ENCODE measurements at regions not wholly inside any gene's neighbourhood (a gene's known extent, or its start where the extent isn't known, plus 50 kb on each side); places are given as distances from the start of the nearest gene placed in this dataset.

DNA sequence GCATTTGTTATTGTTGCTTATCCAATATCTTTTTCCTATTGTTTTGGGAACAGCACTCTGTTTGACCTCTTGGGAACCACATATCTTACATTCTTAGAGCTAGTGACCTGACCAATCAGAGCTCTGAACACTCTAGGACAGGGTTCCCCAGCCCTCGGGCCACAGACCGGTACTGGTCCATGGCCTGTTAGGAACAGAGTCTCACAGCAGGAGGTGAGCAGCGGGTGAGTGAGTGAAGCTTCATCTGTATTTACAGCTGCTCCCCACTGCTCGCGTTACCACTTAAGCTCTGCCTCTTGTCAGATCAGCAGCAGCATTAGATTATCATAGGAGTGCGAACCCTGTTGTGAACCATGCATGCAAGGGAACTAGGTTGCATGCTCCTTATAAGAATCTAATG is 226.0 kb upstream of the TSHZ2 start:
- CTCF ChIA-PET, result no interaction called here
- no peak overlapping the region for H3K9ac ChIP-seq (ENCODE audit: low read length)
- H3K27ac Mint-ChIP-seq, result no peak overlapping the region
- H3K9me3 ChIP-seq (ENCODE audit: control extremely low read depth in 1 of 3, control insufficient read depth in 2 of 3, insufficient read depth in 1 of 3, low read length in 2 of 3), result no peaks in the 10 kb centered on the region
- H3K36me3 ChIP-seq (replicated peaks in 1 of 2; ENCODE audit: control extremely low read depth in 1 of 2, control insufficient read depth in 1 of 2, extremely low read depth in 1 of 2, insufficient read depth in 2 of 2, low read length in 1 of 2), result no peaks in the 10 kb centered on the region
- H2AFZ ChIP-seq (ENCODE audit: insufficient read depth, low read depth, low read length, poor library complexity, severe bottlenecking), result no peak overlapping the region
- H3K4me1 Mint-ChIP-seq, result no peaks in the 10 kb centered on the region
- H3K4me3 Mint-ChIP-seq, result no peak overlapping the region
- H3K27ac ChIP-seq (ENCODE audit: low read length in 2 of 2), result no peak overlapping the region
- no peak overlapping the region for H3K4me2 ChIP-seq (replicated peaks; ENCODE audit: low read depth, low read length, poor library complexity, severe bottlenecking)
- no peaks in the 10 kb centered on the region for H4K20me1 ChIP-seq (ENCODE audit: control insufficient read depth, insufficient read depth, low read length, poor library complexity, severe bottlenecking)
- no peaks in the 10 kb centered on the region for H3K27me3 ChIP-seq (replicated peaks in 1 of 4; ENCODE audit: control extremely low read depth in 1 of 4, control insufficient read depth in 3 of 4, insufficient read depth in 4 of 4, low read length in 3 of 4)
- POLR2A ChIA-PET, result no interaction called here
- intact Hi-C loops (cut with micrococcal nuclease), result no loop called here
- ATAC-seq (ENCODE audit: low read depth) (no peak), DNase-seq (no peak)
- TF ChIP-seq EZH2 (IDR thresholded peaks at IDR 0.05; ENCODE audit: borderline replicate concordance, insufficient read depth, low read depth, low read length, poor library complexity, severe bottlenecking), result no peak
- H3K27me3 Mint-ChIP-seq, result peaks cover 10% of the 10 kb centered on the region
- H3K4me1 ChIP-seq (ENCODE audit: control insufficient read depth in 2 of 2, insufficient read depth in 2 of 2, low read length in 2 of 2), result no peaks in the 10 kb centered on the region
- no peaks in the 10 kb centered on the region for H3K9me3 Mint-ChIP-seq (ENCODE audit: insufficient read depth)
- 69% methylated on average over 6 of the region's 6 CpGs for WGBS (ENCODE audit: insufficient coverage)
- no peak overlapping the region for H3K4me3 ChIP-seq (ENCODE audit: control extremely low read depth in 1 of 5, extremely low read depth in 1 of 5, insufficient read depth in 1 of 5, low read depth in 2 of 5, low read length in 4 of 5)
- no peaks in the 10 kb centered on the region for H3K79me2 ChIP-seq (ENCODE audit: control insufficient read depth, insufficient read depth, low read length)

DNA sequence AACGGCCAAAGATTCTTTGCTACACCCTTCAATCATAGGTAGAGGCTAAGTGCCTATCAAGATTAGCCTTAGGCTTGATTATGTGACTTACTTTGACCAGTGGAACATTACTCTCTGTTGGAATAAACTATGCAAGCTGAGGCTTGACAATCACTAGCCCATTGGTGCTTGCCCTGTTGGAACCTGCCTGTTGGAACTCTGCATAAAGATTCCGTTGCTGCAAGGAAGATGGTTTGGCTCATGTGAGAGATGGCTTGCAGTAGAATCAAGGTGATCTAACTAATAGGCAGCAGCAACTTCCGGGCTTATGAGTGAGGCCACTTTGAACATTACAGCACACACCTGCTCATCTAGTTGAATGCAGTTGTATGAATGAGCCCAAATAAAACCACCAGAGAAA is 227.7 kb upstream of the TSHZ2 start:
- intact Hi-C loops (cut with micrococcal nuclease), result no loop called here
- Histone ChIP-seq H3K4me1 (ENCODE audit: control insufficient read depth in 2 of 2, insufficient read depth in 2 of 2, low read length in 2 of 2) (no peaks in the 10 kb centered on the region), H3K4me3 (ENCODE audit: control extremely low read depth in 1 of 5, extremely low read depth in 1 of 5, insufficient read depth in 1 of 5, low read depth in 2 of 5, low read length in 4 of 5) (no peak overlapping the region), H3K9ac (ENCODE audit: low read length) (no peak overlapping the region), H3K27me3 (replicated peaks in 1 of 4; ENCODE audit: control extremely low read depth in 1 of 4, control insufficient read depth in 3 of 4, insufficient read depth in 4 of 4, low read length in 3 of 4) (no peaks in the 10 kb centered on the region), H4K20me1 (ENCODE audit: control insufficient read depth, insufficient read depth, low read length, poor library complexity, severe bottlenecking) (no peaks in the 10 kb centered on the region), H3K27ac (ENCODE audit: low read length in 2 of 2) (no peak overlapping the region), H3K79me2 (ENCODE audit: control insufficient read depth, insufficient read depth, low read length) (no peaks in the 10 kb centered on the region), H2AFZ (ENCODE audit: insufficient read depth, low read depth, low read length, poor library complexity, severe bottlenecking) (no peak overlapping the region), H3K36me3 (replicated peaks in 1 of 2; ENCODE audit: control extremely low read depth in 1 of 2, control insufficient read depth in 1 of 2, extremely low read depth in 1 of 2, insufficient read depth in 2 of 2, low read length in 1 of 2) (no peaks in the 10 kb centered on the region), H3K9me3 (ENCODE audit: control extremely low read depth in 1 of 3, control insufficient read depth in 2 of 3, insufficient read depth in 1 of 3, low read length in 2 of 3) (no peaks in the 10 kb centered on the region), H3K4me2 (replicated peaks; ENCODE audit: low read depth, low read length, poor library complexity, severe bottlenecking) (no peak overlapping the region)
- Mint-ChIP-seq H3K4me3 (no peak overlapping the region), H3K27ac (no peak overlapping the region), H3K27me3 (peaks cover 7% of the 10 kb centered on the region), H3K4me1 (no peaks in the 10 kb centered on the region), H3K9me3 (ENCODE audit: insufficient read depth) (no peaks in the 10 kb centered on the region)
- 78% methylated on average over 1 of the region's 3 CpGs for WGBS (ENCODE audit: insufficient coverage)
- ChIA-PET POLR2A (no interaction called here), CTCF (no interaction called here)
- TF ChIP-seq EZH2 (IDR thresholded peaks at IDR 0.05; ENCODE audit: borderline replicate concordance, insufficient read depth, low read depth, low read length, poor library complexity, severe bottlenecking), result no peak
- TF ChIP-seq, protein P1, sequence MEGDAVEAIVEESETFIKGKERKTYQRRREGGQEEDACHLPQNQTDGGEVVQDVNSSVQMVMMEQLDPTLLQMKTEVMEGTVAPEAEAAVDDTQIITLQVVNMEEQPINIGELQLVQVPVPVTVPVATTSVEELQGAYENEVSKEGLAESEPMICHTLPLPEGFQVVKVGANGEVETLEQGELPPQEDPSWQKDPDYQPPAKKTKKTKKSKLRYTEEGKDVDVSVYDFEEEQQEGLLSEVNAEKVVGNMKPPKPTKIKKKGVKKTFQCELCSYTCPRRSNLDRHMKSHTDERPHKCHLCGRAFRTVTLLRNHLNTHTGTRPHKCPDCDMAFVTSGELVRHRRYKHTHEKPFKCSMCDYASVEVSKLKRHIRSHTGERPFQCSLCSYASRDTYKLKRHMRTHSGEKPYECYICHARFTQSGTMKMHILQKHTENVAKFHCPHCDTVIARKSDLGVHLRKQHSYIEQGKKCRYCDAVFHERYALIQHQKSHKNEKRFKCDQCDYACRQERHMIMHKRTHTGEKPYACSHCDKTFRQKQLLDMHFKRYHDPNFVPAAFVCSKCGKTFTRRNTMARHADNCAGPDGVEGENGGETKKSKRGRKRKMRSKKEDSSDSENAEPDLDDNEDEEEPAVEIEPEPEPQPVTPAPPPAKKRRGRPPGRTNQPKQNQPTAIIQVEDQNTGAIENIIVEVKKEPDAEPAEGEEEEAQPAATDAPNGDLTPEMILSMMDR (IDR thresholded peaks at IDR 0.05), result no peak
- DNase-seq (no peak), ATAC-seq (ENCODE audit: low read depth) (no peak)
